ENCODE measurements at regions not wholly inside any gene's neighbourhood (a gene's known extent, or its start where the extent isn't known, plus 50 kb on each side); places are given as distances from the start of the nearest gene placed in this dataset.
"Not testable (repeated sequence)": the region's sequence is repeated elsewhere in the genome, so short reads cannot be mapped to it uniquely, and the experiment has no call there.

- DNase-seq, result no peak
Observed at GRCh38 chr1:192477630-192478029, 97.9 kb upstream of the RGS1 start.

DNA sequence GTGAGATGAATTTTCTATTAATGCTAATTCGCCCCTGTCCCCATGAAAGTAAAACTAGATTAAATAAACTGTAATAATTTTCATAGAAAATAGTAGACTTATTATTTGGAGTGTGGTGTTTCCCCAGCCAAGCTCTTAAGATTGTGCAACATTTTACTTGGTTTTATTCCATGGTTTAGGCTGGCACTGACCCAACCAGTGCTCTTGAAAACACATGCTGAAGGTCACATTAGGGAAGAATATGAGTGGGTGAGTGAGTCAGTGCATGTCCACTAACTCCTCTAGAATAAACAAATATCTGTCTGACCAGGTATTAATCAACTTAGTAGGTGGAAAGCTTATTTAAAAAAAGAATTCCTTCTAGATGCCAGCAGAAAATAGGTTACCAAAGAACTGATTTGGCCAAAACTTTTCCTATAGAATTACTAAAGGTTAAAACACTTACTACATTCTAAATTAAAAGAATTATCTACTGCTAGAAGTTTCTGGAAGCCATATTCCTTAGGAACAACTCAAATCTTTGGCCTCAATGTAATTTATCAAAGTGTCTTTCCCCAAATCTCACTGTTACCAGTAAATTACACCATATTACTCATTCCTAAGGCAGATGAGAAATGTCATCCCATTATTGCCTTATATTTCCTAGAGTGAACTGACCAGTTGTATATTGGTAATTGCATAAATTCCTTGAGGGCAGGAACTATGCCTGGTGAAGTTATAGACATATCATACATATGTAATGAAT lies 89.7 kb upstream of the RGS1 start:
- DNase-seq, result no peak

GRCh38 chr1:192488058-192488457 lies 87.5 kb upstream of the RGS1 start:
- no peak for DNase-seq

GRCh38 chr1:192489047-192489446 lies 86.5 kb upstream of the RGS1 start:
- DNase-seq, result no peak

- DNase-seq, result no peak
Observed at GRCh38 chr1:192489748-192490147, 85.8 kb upstream of the RGS1 start.

GRCh38 chr1:192491804-192492554 lies 83.6 kb upstream of the RGS1 start:
- DNase-seq, result no peak

DNA sequence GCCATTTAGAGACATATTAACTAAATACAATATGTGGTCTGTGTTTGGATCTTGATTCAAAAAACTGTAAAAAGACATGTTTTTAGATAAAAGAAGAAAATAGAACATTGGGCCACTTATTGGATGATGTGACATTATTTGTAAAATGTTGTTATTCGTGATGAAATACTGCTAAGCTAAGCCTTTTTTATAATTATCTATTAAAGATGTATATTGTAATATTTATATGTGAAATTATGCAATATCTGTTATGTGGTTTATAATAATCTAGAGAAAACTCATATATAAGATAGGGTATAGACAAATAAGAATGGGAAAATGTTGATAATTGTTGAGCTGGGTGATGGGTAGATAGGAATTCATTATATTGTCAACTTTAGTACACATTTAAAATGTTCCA lies 82.0 kb upstream of the RGS1 start:
- DNase-seq, result no peak

- no peak for DNase-seq
Observed at GRCh38 chr1:192496369-192497056, 79.1 kb upstream of the RGS1 start.

GRCh38 chr1:192497214-192497794 lies 78.3 kb upstream of the RGS1 start:
- DNase-seq, result no peak

DNA sequence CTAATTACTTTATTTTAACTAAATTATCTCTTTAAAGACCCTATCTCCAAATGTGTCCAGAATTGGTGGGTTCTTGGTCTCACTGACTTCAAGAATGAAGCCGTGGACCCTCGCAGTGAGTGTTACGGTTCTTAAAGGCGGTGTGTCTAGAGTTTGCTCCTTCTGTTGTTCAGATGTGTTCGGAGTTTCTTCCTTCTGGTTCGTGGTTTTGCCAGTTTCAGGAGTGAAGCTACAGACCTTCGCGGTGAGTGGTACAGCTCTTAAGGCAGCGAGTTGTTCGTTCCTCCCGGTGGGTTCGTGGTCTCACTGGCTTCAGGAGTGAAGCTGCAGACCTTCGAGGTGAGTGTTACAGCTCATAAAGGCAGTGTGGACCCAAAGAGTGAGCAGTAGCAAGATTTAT lies 77.5 kb upstream of the RGS1 start:
- DNase-seq, result not testable (repeated sequence)

DNA sequence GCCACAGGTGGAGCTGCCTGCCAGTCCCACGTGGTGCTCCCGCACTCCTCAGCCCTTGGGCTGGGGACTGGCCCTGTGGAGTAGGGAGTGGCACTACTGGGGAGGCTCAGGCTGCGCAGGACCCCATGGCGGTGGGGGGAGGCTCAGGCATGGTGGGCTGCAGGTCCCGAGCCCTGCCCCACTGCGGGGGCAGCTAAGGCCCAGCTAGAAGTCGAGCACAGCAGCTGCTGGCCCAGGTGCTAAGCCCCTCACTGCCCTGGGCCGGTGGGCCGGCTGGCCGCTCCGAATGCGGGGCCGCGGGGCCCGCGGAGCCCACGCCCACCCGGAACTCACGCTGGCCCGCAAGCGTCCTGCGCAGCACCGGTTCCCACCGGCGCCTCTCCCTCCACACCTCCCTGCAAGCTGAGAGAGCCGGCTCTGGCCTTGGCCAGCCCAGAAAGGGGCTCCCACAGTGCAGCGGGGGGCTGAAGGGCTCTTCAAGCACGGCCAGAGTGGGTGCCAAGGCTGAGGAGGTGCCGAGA lies 76.5 kb upstream of the RGS1 start:
- not testable (repeated sequence) for DNase-seq

- not testable (repeated sequence) for DNase-seq
Observed at GRCh38 chr1:192500541-192500940, 75.0 kb upstream of the RGS1 start.

GRCh38 chr1:192506741-192507155 lies 68.8 kb upstream of the RGS1 start:
- DNase-seq, result no peak

DNA sequence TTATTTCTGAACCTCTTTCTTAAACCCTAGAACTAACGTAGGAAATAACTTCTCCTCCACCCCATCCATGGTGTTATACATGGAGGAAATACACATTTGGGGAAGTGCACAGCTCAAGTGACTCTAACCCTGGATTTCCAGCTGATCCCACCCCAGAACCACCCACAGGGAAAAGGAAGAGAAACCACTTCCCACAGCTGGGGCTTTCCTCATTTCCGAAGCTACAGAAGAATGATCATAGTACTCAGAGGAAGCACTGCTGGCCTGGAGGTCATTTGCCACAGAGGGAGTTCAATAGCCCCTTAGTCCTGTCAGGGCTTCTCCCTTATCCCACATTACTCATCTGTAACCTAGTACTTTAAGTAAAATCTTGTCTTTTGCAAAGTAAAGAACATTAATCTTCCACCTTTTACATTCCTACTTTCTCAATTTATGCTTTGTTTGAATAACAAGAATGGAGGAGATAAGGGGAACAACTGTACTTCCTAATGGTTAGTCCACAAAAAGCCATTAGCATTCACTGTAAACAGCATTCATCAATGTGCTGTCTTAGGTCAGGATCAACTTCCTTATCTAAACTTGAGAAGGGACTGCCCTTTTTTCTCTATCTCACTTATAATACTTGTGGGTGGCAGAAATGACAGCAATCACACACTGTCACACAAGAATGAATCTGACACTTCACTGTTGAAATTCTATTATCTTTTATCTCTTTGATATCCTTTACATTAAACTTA lies 63.0 kb upstream of the RGS1 start:
- DNase-seq, result no peak

DNA sequence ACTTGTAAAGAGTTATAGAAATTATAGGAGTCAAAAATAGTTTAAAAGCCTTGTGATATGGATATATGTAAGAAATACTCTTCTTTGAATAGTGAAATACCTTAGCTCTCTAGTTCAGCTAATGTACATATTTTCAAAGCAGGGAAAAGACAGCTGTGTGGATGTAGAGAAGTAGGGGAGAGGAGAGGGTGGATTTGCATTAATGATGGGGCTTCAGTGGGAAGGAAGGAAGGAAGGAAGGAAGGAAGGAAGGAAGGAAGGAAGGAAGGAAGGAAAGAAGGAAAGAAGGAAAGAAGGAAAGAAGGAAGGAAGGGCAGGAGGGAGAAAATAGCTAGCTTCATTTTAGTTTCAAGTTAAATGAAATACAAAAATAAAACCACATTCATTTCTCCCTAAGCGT lies 62.4 kb upstream of the RGS1 start:
- no peak for DNase-seq

DNA sequence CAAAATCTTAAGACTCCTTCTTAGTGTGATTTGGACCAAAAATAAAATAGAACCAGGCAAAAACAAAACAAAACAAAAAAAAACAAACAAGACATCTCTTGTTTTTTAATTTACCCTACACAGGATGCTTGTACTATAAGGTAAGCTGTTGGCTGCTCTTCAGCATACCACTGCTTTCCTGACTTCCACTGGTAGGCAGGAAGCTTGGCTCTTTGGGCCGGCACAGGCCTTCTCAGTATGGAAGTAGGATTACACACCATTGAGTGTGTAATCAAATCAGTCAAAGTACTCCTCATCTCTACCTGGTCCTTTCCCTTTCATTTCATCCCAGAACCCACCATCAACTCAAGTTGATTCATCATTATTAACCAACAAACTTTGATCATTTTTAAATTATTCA lies 61.9 kb upstream of the RGS1 start:
- DNase-seq, result no peak

DNA sequence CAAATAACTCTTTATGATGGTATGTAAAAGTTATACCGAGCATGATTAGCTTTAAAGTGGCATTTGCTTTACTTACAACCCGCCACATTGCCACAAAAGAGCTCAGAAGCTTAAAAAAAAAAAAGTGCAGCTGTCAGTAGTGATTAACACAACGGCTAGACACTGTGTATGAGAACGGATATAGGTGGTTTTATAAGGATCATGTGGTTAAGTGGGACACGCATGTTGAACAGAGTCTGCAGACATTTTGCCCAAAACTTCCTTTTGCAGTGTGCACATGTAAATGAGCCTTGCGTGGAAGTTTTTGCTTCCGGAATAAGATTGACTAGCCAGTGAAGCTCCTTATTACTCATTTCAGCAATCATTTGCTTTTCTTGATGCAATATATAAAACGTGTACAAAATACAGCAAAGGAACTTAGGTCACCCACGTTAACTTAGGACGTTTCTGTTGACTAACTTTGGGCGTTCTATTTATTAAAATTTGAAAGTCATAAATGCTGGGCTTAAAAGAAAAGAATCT lies 58.7 kb upstream of the RGS1 start:
- no peak for DNase-seq

DNA sequence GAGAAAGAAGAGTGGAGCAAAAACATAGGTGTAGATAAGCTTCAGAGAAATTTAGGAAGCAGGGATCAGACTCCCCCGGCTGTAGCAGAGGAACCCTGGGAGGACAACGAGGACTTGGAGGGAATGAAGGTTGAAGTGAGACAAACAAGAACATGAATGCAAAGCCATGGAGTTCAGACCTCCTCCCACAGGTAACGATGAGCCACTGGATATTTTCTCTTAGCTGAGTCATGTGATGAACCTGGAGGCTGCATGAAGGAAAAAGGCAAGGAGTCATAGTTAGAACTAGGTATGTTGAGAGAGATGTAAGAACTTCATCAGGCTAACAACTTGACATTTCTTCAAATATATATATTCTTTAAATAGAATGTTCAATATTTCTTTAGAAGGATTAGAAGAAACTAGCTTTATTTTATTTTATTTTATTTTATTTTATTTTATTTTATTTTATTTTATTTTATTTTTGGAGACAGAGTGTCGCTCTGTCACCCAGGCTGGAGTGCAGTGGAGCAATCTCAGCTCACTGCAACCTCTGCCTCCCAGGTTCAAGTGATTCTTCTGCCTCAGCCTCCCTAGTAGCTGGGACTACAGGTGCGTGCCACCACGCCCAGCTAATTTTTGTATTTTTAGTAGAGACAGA lies 57.7 kb upstream of the RGS1 start:
- not testable (repeated sequence) for DNase-seq

GRCh38 chr1:192518700-192519099 lies 56.9 kb upstream of the RGS1 start:
- DNase-seq, result no peak

- no peak for DNase-seq
Observed at GRCh38 chr1:192521734-192522133, 53.8 kb upstream of the RGS1 start.

GRCh38 chr1:192522673-192523072 lies 52.9 kb upstream of the RGS1 start:
- no peak for DNase-seq

DNA sequence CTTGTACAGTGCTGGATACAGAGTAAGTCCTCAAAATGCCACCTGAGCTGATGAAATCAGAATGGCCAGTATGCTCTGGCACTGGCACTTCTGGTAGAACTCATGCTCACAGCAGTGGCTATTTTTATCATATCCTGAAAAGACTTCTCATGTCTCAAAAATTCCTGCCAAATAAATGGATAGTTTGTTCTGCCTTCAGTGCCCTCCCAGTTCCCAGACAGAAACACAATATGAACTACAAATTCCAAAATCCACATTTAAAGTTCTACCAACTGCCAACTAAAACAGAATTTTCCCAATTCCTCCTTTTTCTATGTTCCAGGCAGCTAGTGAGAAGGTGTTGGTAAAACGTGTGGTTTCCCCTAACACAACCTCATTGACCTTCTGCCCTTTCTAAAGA lies 51.4 kb upstream of the RGS1 start:
- DNase-seq, result no peak
